B cell (primary cell): ENCODE measurements at regions not wholly inside any gene's neighbourhood (a gene's known extent, or its start where the extent isn't known, plus 50 kb on each side); places are given as distances from the start of the nearest gene placed in this dataset.

Experiments used
- ATAC-seq: fragments of 200-7000 bp; cut with Tn5 transposase; one replicate; pipeline ENCODE4 v1.10.0; 2021; ENCODE audit warnings: low read depth, mild to moderate bottlenecking, moderate number of reproducible peaks, moderate library complexity
- CTCF ChIA-PET: fragments of 350-600 bp; sonication (Branson Sonifier 250); formaldehyde crosslinking; loops from one replicate; lab custom pipeline; 2021; ENCODE audit warnings: antibody characterized with exemption, inconsistent platforms; lab: Charles Lee
- POLR2A ChIA-PET: fragments of 350-600 bp; sonication (Branson Sonifier 250); formaldehyde crosslinking; loops from one replicate; lab custom pipeline; 2021; ENCODE audit warnings: antibody characterized with exemption; lab: Charles Lee
- DNase-seq: peaks from one replicate; pipeline ENCODE4 v3.0.0; 2013
- H2AFZ ChIP-seq: 2 replicates; pipeline ENCODE4 v1.6.1; 2012; ENCODE audit warnings: mild to moderate bottlenecking, low read depth, low read length; ENCODE audit not compliant: insufficient read depth, poor library complexity, severe bottlenecking
- H3K27ac ChIP-seq, 2 donors: 1 replicate in 1 of 2; 2 replicates in 1 of 2; pipeline ENCODE4 v1.5.1; 2012 to 2013; ENCODE audit warnings: low read length in 2 of 2, mild to moderate bottlenecking in 2 of 2, moderate library complexity in 1 of 2
- H3K27me3 ChIP-seq, 4 experiments: fragments of 200-600 bp in 1 of 4; sonication (generic) in 1 of 4; replicated peaks in 1 of 4; 1 replicate in 2 of 4; 2 replicates in 2 of 4; pipeline versions ENCODE4 v1.6.1 to v1.7.0; 2013 to 2016; ENCODE audit warnings: low read length in 3 of 4, mild to moderate bottlenecking in 2 of 4, mixed read lengths in 1 of 4, moderate library complexity in 1 of 4; ENCODE audit not compliant: insufficient read depth in 4 of 4, control insufficient read depth in 3 of 4; ENCODE audit errors: control extremely low read depth in 1 of 4
- H3K36me3 ChIP-seq, 2 experiments: replicated peaks in 1 of 2; 1 replicate in 1 of 2; 2 replicates in 1 of 2; pipeline versions ENCODE4 v1.6.1 to v1.7.1; 2013; ENCODE audit warnings: low read length in 1 of 2; ENCODE audit not compliant: insufficient read depth in 2 of 2, control insufficient read depth in 1 of 2; ENCODE audit errors: control extremely low read depth in 1 of 2, extremely low read depth in 1 of 2
- H3K4me1 ChIP-seq, 2 donors: fragments of 200-600 bp in 1 of 2; sonication (generic) in 1 of 2; 1 replicate in 1 of 2; 2 replicates in 1 of 2; pipeline versions ENCODE4 v1.5.1 to v1.6.1; 2013 to 2017; ENCODE audit warnings: low read length in 2 of 2; ENCODE audit not compliant: control insufficient read depth in 2 of 2, insufficient read depth in 2 of 2
- H3K4me2 ChIP-seq: replicated peaks from 2 replicates; pipeline ENCODE3; 2012; ENCODE audit warnings: mild to moderate bottlenecking, low read depth, low read length; ENCODE audit not compliant: poor library complexity, severe bottlenecking
- H3K4me3 ChIP-seq, 5 experiments: fragments of 200-600 bp in 1 of 5; sonication (generic) in 1 of 5; 1 replicate in 3 of 5; 2 replicates in 2 of 5; pipeline versions ENCODE4 v1.5.1 to v1.7.0; 2011 to 2016; ENCODE audit warnings: low read length in 4 of 5, mild to moderate bottlenecking in 4 of 5, low read depth in 2 of 5, control low read depth in 1 of 5, moderate library complexity in 1 of 5; ENCODE audit not compliant: insufficient read depth in 1 of 5; ENCODE audit errors: control extremely low read depth in 1 of 5, extremely low read depth in 1 of 5
- H3K79me2 ChIP-seq: fragments of 200-600 bp; sonication (generic); one replicate; pipeline ENCODE4 v1.6.0; 2016; ENCODE audit warnings: low read length; ENCODE audit not compliant: control insufficient read depth, insufficient read depth
- H3K9ac ChIP-seq: fragments of 200-600 bp; sonication (generic); 2 replicates; pipeline ENCODE4 v1.6.1; 2017; ENCODE audit warnings: mild to moderate bottlenecking, low read length, moderate library complexity
- H3K9me3 ChIP-seq, 3 donors: one replicate each; pipeline versions ENCODE4 v1.6.1 to v1.7.1; 2013; ENCODE audit warnings: low read length in 2 of 3; ENCODE audit not compliant: control insufficient read depth in 2 of 3, insufficient read depth in 1 of 3; ENCODE audit errors: control extremely low read depth in 1 of 3
- H4K20me1 ChIP-seq: 2 replicates; pipeline ENCODE4 v1.6.0; 2012; ENCODE audit warnings: mild to moderate bottlenecking, low read length; ENCODE audit not compliant: insufficient read depth, control insufficient read depth, poor library complexity, severe bottlenecking
- H3K27ac Mint-ChIP-seq: one replicate; pipeline ENCODE4 v1.8.0; 2021; ENCODE audit warnings: mixed read lengths
- H3K27me3 Mint-ChIP-seq: one replicate; pipeline ENCODE4 v1.8.0; 2021; ENCODE audit warnings: mixed read lengths
- H3K4me1 Mint-ChIP-seq: one replicate; pipeline ENCODE4 v1.8.0; 2021; ENCODE audit warnings: mixed read lengths
- H3K4me3 Mint-ChIP-seq: one replicate; pipeline ENCODE4 v1.8.0; 2021; ENCODE audit warnings: mixed read lengths
- H3K9me3 Mint-ChIP-seq: one replicate; pipeline ENCODE4 v1.8.0; 2022; ENCODE audit warnings: mixed read lengths; ENCODE audit not compliant: insufficient read depth
- EZH2 ChIP-seq: IDR thresholded peaks from 2 replicates; pipeline ENCODE4 v1.6.1; 2012; ENCODE audit warnings: borderline replicate concordance, low read depth, mild to moderate bottlenecking, moderate library complexity, low read length; ENCODE audit not compliant: insufficient read depth, poor library complexity, severe bottlenecking
- WGBS: methylation state at CpG from one replicate; pipeline ENCODE4 v1.1.5; 2013; ENCODE audit warnings: missing lambda C conversion rate; ENCODE audit not compliant: insufficient coverage; 5-methylcytosine and 5-hydroxymethylcytosine counted together
- intact Hi-C: fragments of 100-400 bp; cut with micrococcal nuclease; formaldehyde crosslinking; loops from one replicate; pipeline ENCODE4 v1.10.0; 2022
- TF ChIP-seq, protein P1 (sequence below): fragments of 200-600 bp; IDR thresholded peaks from one replicate; pipeline ENCODE4 v1.8.0; 2022; ENCODE audit warnings: antibody characterized with exemption, mild to moderate bottlenecking

DNA sequence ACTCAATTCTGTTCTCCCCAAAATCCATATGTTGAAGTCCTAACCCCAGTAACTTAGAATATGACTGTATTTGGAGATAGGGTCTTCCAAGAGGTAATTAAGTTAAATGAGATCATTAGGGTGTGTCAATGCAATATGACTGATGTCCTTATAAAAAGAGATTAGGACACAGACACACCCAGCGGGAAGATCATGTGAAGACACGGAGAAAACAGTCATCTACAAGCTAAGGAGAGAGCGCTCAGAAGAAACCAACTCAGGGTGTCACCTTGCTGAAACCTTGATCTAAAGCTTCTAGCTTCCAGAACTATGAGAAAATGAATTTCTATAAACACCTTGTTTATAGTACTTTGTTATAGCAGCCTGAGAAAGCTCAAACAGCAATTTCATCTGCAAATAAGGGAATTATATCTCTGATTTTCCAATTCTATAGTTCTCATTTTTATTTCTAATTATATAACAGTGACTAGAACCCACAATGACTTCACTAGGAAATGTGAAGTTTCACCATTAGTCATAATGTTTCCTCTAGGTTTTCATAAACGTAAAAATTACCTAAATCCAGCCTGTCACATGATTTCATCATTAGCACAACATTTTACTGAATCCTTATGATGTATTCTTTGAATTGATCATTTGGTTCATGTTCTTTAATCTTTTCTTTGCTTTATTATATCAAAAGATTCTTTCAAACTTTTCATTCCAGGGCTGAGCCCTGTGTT, 459.1 kb upstream of the MDFIC2 start:
- no CpG with 5 or more reads among the region's 4 CpGs for WGBS
- no peaks in the 10 kb centered on the region for H3K4me1 ChIP-seq
- H3K9ac ChIP-seq = no peak overlapping the region
- H3K4me3 ChIP-seq = no peak overlapping the region
- H3K4me1 Mint-ChIP-seq = no peaks in the 10 kb centered on the region
- no peak overlapping the region for H2AFZ ChIP-seq
- POLR2A ChIA-PET = no interaction called here
- no peaks in the 10 kb centered on the region for H3K27me3 ChIP-seq
- no peak overlapping the region for H3K4me2 ChIP-seq
- H3K9me3 Mint-ChIP-seq = peaks cover 3% of the 10 kb centered on the region
- no peaks in the 10 kb centered on the region for H3K36me3 ChIP-seq
- H3K4me3 Mint-ChIP-seq = no peak overlapping the region
- no peak for DNase-seq
- TF ChIP-seq, protein P1, sequence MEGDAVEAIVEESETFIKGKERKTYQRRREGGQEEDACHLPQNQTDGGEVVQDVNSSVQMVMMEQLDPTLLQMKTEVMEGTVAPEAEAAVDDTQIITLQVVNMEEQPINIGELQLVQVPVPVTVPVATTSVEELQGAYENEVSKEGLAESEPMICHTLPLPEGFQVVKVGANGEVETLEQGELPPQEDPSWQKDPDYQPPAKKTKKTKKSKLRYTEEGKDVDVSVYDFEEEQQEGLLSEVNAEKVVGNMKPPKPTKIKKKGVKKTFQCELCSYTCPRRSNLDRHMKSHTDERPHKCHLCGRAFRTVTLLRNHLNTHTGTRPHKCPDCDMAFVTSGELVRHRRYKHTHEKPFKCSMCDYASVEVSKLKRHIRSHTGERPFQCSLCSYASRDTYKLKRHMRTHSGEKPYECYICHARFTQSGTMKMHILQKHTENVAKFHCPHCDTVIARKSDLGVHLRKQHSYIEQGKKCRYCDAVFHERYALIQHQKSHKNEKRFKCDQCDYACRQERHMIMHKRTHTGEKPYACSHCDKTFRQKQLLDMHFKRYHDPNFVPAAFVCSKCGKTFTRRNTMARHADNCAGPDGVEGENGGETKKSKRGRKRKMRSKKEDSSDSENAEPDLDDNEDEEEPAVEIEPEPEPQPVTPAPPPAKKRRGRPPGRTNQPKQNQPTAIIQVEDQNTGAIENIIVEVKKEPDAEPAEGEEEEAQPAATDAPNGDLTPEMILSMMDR = no peak
- CTCF ChIA-PET = no interaction called here
- no peak for ATAC-seq
- H3K9me3 ChIP-seq = peaks cover 0 to 1% (median 0%) of the 10 kb centered on the region in 3 donors
- intact Hi-C loops = no loop called here
- no peak overlapping the region for H3K27ac Mint-ChIP-seq
- no peaks in the 10 kb centered on the region for H3K79me2 ChIP-seq
- H3K27me3 Mint-ChIP-seq = peaks cover 30% of the 10 kb centered on the region
- no peaks in the 10 kb centered on the region for H4K20me1 ChIP-seq
- H3K27ac ChIP-seq = no peak overlapping the region

DNA sequence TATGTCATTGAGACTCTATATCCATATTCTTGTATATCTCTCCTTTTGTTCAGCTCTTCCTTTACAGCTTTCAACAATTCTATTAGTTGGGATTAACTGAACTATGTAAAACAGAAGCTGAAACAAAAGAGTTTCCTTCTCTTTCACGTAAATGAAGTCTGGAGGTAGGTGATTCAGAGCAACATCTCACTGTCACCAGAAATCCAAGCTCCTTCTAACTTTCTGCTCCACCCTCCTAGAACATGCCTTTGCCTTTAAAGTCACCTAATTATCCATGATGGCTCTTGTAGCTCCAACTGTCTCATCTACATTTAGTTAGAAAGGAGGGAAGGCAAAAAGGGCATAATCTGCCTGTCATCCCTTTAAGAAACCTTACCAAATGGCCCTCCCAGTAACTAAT, 458.2 kb upstream of the MDFIC2 start:
- no peak for TF ChIP-seq EZH2
- TF ChIP-seq, protein P1 = no peak
- Histone ChIP-seq H3K79me2 (no peaks in the 10 kb centered on the region), H4K20me1 (no peaks in the 10 kb centered on the region), H3K9me3 (peaks cover 0 to 1% (median 0%) of the 10 kb centered on the region in 3 donors), H3K36me3 (no peaks in the 10 kb centered on the region), H3K4me3 (no peak overlapping the region), H3K4me1 (no peaks in the 10 kb centered on the region), H3K27ac (no peak overlapping the region), H3K9ac (no peak overlapping the region), H2AFZ (no peak overlapping the region), H3K27me3 (no peaks in the 10 kb centered on the region), H3K4me2 (no peak overlapping the region)
- Mint-ChIP-seq H3K9me3 (peaks cover 3% of the 10 kb centered on the region), H3K4me1 (no peaks in the 10 kb centered on the region), H3K4me3 (no peak overlapping the region), H3K27me3 (peaks cover 24% of the 10 kb centered on the region), H3K27ac (no peak overlapping the region)
- ATAC-seq = no peak
- no CpG with 5 or more reads among the region's 1 CpG for WGBS
- no peak for DNase-seq
- ChIA-PET CTCF (no interaction called here), POLR2A (no interaction called here)
- intact Hi-C loops = no loop called here
